HG03457 (cell line): ENCODE measurements at regions not wholly inside any gene's neighbourhood (a gene's known extent, or its start where the extent isn't known, plus 50 kb on each side); places are given as distances from the start of the nearest gene placed in this dataset.
"Not testable (repeated sequence)": the region's sequence is repeated elsewhere in the genome, so short reads cannot be mapped to it uniquely, and the experiment has no call there.

ENCODE experiments used
- ATAC-seq: cut with Tn5 transposase; IDR thresholded peaks from one replicate; pipeline ENCODE4 v1.9.1; 2021; ENCODE audit warnings: moderate number of reproducible peaks; ENCODE audit not compliant: unreplicated experiment

DNA sequence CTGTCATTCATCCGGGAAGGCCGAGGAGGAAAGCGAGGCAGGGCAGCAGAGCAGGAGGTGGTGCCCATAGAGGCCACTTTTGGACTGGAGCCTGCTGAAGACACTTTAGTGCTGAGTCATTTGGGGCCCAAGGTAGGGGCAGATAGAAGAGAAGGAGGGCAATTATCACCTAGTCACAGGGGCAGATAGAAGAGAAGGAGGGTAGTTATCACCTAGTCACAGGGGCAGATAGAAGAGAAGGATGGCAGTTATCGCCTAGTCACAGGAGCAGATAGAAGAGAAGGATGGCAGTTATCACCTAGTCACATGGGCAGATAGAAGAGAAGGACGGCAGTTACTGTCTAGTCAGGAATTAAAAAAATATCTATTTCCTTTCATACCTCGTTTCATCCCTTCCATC, 1372.6 kb downstream of the FOXD4L5 start:
- ATAC-seq, result not testable (repeated sequence)

DNA sequence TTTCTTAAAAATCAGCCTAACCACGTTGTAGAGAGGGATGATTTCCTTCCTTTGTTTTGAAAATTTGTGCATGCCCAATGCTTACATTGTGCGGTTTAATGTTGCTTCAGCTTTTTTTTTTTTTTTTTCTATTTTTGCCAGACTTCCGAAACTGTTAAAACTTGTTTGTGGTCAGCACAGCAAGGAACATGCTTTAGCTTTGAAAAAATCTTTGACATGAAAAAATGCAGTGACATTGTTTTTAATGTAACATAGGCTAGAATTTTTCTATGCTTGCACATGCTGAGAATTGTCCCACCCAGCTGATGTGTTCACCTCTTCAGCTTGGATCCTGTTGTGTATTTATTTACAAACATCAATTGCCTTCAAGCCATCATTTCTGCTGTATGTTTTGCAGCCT, 1375.9 kb downstream of the FOXD4L5 start:
- ATAC-seq, result not testable (repeated sequence)

DNA sequence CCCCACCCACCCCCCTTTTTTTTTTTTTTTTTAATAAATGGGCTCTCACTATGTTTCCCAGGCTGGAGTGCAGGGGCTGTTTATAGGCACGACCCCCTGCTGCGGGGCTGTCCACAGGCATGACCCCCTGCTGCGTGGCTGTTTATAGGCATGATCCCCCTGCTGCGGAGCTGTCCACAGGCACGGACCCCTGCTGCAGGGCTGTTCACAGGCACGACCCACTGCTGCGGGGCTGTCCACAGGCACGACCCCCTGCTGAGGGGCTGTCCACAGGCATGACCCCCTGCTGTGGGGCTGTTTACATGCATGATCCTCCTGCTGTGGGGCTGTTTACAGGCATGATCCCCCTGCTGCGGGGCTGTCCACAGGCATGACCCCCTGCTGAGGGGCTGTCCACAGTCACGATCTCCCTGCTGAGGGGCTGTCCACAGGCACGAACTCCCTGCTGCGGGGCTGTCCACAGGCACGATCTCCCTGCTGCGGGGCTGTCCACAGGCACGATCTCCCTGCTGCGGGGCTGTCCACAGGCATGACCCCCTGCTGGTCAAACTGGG, 1385.3 kb downstream of the FOXD4L5 start:
- ATAC-seq, result not testable (repeated sequence)

DNA sequence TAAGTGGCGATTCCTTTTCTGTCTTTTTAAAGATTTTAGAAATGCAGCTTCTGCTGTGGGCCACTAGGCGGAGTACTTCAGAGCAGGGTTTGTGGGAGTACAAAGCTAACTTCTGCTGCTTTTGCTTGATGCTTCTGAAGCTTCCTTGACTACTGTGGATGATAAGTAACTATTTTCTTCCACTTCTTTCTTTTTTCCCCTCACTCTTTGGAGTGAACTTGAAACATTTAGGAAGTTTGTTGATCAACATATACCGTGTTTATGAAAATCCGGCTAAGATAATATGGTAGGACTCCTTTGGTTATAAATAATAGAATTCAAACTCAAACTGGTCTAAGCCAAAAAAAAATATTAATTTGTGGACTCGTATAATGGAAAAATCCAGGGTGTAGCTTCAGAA, 1403.6 kb downstream of the FOXD4L5 start:
- ATAC-seq, result not testable (repeated sequence)

DNA sequence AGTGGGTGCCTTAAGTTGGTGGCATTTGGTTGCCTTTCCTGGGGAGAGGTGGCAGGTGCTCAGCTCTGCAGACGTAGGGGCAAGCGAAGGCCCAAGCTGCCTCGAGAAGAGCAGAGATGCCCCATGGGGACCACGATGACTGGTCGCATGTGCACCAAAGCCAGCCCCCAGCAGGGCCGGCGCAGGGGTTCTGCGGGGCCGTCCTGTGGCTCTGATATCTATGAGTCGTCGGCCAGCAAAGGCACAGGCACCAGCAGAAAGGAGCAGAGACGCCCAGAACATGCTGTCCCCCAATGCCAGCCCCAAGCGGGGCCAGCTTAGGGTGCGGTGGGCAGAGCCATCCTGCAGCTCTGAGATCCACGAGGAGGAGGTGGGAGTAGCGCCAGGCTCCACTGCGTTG, 1408.6 kb downstream of the FOXD4L5 start:
- ATAC-seq, result not testable (repeated sequence)

DNA sequence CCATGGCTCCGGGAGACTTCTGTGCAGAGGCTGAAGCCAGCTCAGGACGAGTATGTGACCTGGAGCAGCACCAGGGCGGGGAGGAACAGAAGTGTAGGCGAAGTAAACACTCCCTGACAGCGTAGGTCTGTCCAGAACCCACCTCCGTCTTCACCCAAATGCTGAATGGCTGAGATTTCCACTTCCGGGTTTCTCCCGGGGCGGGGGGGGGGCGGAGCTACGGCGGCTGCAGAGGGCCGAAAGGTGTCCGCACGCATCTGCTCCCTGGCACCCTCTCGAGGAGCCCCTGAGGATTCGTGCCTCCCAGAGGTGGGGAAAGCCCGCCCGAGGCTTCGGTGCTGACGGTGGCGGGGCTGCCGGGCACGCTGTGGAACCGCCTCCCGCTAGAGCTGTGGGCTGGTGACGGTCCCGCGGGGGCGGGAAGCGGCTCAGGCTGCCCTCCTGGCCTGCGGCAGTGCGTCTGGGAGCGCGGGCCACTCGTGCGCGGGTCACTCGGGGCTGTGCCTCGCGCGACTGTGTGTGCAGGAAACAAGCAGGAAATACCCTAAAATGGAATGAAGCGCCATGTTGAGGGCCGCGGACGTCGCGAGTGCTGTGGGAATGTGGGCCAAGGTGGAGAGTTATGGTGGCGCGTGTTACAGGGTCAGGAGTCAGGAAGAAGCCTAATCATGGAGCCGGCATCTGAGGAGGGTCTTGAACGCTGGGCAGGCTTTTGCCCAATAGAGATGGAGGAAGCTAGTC, 1425.4 kb downstream of the FOXD4L5 start:
- no peak for ATAC-seq

DNA sequence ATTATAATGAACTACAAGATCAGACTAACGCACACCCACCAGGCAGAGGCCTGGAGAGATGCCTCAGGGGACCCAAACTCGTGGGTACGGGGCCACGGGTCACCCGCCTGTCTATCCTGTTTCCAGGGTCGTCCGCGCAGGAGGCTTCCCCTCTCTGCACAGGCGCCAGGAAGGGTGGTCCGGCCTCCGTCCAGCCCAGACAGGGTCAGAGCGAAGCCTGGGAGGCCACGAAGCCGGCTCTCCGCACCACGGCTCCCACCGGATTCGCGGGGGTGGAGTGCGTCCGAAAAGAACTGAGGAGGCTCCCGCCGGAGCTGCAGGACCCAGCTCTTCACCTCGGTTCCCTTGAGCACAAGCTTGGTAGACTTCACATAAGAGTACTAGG, 1425.9 kb downstream of the FOXD4L5 start:
- ATAC-seq, result not testable (repeated sequence)

DNA sequence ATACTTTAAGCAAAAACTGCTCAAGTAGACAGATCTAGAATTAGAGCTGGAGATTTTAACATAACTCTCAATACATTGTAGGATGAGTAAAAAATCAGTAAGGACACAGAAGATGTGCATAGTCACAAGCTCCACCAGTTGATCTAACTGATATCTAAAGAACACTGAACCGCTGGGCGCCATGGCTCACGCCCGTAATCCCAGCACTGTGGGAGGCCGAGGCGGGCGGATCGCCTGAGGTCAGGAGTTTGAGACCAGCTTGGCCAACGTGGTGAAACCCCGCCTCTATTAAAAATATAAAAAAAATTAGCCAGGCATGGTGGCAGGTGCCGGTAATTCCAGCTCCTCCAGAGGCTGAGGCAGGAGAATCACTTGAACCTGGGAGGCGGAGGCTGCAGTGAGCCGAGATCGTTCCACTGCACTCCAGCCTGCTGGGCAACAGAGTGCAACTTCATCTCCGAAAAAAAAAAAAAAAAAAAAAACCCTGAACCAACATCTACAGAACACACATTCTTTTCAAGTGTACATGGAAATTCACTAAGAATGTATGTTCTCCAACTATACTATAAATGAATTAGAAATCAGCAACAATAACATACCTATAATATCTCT, 1431.8 kb downstream of the FOXD4L5 start:
- not testable (repeated sequence) for ATAC-seq

DNA sequence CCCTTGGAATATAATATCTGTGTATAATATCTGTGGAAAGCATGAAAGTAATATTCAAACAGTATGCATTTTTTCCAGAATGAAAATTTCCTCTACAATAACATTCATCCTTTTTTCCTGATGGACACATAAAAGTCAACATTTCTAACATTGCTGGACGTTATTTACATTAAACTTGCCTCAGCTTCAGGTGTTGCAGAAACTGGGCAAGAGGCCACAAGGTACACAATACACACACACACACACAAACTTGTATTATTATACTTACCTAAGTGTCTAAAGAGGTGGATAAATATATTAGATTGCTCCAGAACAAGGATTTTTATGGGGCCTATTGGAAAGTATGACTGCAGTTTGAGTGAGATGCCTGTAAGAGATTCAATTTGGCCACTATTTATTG, 1460.2 kb downstream of the FOXD4L5 start:
- ATAC-seq, result not testable (repeated sequence)

DNA sequence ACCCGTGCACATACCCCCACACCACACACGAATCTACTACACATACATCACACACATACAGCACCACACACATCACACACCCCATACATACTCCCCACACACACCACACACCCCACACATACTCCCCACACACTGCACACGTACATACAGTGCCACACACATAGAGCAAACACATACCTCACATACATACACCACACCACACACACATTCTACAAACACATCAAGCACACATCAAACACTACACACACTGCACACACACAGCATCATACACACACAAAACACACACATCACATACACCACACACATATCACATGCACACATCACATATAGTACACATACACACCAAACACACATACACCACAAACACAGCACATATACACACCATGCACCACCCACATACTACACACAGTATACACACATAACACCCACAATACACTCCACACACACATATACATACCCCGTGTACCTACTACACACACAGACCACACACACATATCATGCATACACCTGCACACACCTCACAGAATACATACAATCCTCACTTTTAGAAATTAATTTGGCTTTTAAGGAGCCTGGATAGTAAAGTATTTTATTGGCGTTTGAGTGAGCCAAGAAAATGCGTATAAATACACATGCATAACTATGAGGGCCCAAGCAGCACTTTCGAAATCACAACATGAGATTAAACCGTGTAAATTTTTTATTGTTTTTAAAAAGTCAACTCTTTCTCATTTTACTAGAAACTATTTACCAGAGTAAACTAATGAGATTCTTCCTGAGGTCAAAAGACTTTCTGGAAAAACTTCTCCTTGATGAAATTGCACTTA, 1461.4 kb downstream of the FOXD4L5 start:
- ATAC-seq, result not testable (repeated sequence)

DNA sequence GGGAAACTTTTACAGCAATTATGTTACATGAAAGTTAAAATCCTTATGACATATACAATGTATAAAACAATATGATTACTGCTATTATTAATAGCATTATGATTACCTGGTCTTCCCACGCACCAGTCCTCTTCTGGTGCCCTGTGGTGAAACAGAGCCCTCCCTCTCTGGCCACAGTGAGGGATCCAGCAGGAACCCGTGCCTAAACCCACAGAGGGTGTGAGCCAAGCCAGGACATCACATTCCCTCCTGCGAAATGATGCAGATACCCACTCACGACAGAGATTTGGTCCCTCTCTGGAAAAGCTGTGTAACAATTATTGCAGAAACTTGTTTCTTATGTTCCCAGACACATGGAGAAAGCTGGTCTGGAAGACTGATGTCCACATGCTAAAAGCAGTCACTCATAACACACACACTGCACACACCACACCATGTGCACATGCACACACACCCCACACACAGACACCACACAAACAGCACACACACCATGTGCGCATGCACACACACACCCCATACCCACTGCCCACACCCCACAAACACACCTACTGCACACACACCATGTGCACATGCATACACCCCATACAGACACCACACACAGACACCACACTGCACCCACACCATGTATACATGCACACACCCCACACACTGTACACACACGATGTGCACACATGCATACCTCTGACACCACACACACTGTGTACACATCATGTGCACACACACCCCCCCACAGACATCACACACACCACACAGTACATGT, 1462.2 kb downstream of the FOXD4L5 start:
- ATAC-seq, result not testable (repeated sequence)

DNA sequence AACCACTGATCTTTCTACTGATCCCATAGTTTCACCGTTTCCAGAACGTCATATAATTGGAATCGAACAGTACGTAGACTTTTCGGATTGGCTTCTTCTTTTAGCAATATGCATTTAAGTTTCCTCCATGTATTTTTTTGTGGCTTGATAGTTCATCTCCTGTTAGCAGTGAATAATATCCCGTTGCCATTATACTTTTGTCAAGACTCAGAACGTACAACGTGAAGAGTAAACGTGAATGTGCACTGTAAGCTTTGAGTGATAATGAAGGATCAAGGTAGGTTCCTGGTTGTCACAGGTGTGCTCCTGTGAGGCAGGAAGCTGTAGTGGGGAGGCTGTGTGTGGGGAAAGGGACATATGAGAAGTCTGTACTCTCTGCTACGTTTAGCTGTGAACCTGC, 1463.7 kb downstream of the FOXD4L5 start:
- not testable (repeated sequence) for ATAC-seq

DNA sequence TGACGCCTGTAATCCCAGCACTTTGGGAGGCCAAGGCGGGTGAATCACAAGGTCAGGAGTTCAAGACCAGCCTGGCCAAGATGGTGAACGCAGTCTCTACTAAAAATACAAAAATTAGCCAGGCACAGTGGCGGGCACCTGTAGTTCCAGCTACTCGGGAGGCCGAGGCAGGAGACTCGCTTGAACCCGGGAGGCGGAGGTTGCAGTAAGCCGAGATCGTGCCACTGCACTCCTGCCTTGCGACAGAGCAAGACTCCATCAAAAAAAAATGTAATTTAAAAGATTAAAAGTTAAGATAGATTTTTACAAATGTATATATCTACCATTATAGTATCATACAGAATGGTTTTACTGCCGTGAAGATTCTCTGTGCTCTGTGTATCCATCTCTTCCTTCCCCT, 1464.1 kb downstream of the FOXD4L5 start:
- not testable (repeated sequence) for ATAC-seq

DNA sequence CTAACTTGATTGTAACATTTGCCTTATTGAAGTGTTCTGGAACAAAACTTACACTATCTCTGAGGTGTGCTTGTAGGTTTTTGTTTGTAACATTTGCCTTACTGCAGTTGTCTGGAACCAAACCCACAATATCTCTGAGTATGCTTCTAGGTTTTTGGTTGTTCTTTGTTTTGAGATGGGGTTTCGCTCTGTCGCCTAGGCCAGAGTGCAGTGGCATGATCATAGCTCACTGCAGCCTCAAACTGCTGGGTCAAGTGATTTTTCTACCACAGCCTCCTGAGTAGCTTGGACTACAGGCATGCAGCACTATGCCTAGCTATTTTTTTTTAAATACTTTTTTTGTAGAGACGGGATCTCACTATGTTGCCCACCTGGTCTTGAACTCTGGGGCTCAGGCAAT, 1464.6 kb downstream of the FOXD4L5 start:
- ATAC-seq, result not testable (repeated sequence)

DNA sequence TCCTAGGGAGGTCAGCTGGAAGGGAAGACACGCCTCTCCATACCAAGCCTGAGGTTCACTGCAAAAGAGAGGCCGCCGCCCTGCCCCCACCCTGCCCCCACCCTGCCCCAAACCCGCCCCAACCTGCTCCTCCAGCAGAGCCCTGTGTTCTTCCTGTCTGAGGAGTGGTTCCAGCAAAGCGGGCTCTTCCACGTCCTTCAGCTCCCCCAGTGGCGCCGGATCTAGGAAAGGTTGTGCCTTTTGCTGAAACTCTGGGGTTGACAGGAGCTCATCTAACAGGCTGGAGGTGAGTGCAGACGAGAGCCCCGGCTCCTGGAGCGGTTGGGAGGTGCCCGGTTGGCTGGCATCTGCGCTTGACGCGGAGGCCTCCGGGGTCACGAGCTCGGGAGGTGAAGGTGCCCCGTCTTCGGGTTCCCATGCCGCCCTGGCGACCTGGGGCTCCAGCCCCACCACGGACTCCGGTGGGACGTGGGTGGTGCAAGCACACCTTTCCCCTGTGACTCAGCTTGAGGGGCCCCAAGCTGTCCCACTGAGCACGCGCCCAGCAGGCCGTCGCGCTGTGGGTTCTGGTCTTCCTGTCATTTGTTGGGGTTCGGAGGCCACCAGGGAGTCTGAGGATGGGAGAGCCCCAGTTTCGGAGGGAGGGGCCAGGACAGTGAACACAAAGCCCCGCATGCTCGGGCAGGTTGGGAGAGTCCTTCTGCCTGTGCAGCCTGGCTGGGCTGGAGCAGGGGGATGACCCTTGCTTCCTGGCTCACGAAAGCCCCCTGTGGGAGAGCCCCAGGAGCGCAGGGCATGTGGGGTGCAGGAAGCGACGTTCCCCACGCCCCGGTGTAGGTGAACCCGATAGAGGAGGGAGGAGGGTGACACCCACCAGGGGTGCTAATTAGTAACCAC, 1467.1 kb downstream of the FOXD4L5 start:
- peak; percentile 55 for ATAC-seq

DNA sequence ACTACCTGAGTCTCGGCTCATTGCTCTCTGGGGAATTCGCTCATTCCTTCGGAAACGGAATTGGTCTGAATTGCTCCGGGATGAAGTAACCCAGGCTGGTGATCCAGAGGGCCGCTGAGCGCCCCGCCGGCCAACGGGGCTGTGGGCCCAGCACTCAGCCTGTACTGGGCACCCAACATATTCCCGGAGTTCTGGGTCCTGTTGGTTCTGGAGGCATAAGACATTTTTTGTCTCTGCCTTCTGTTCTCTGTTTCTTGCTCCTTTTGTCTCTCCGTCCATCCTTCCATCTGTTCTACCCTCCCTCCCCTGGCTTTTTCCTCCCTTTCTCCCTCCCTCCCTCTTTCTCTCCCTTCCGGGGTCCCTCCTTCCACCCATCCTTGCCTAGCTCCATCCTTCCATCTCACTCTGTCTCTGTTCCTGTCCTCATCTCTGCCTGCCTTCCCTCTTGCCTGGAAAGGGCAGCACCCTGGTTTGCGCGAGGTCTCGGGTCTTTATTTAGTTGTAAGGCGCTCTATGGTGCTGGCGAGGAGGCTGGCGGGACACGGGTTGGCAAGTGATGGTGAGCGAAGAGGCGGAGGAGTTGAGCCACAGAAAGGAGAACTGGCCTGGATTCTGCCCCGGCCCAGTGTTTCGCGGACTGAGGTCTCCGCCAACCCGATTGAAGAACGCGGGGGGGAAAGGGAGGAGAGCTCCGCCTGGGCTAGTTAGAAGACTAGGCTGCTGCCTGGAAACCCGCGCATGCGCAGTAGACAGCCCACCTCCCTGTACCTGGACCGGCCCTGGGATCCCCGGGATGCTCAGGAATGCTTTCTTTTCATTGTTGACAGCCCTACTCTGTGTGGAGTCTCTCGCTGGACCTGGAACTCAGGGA, 1468.0 kb downstream of the FOXD4L5 start:
- peak; percentile 61 for ATAC-seq

DNA sequence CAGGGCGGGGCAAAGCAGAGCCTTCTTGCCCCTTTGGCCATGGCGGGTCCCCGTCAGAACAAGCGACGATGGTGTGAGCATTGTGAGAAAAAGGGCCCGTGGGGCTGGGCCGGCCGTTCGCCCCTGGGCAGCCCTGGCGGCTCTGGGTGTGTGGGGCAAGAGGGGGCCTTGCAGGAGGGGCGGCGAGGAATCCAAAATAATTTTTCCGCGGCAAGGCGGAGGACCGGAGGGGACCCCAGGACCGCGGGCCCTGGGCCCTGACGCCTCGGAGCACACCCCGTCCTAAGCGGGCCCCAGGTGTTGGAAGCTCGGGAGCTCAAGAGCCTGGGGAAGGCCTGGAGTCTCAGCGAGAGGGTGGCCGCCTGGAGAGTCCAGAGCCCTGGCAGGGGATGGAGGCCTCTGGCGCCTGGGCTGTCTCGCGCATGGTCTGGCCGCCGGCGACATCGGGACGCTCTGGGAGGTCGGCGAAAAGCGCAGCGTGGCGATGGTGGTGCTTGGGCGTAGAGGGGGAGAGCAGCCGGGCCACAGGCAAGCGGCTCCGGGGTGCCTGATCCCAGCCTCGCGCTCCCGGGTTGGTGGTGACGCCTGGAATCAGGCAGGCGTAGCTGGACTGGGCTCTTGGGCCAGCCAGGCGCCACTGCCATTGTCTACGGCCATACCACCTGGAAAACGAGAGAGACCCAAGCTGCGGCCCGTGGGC, 1469.9 kb downstream of the FOXD4L5 start:
- ATAC-seq, result not testable (repeated sequence)

DNA sequence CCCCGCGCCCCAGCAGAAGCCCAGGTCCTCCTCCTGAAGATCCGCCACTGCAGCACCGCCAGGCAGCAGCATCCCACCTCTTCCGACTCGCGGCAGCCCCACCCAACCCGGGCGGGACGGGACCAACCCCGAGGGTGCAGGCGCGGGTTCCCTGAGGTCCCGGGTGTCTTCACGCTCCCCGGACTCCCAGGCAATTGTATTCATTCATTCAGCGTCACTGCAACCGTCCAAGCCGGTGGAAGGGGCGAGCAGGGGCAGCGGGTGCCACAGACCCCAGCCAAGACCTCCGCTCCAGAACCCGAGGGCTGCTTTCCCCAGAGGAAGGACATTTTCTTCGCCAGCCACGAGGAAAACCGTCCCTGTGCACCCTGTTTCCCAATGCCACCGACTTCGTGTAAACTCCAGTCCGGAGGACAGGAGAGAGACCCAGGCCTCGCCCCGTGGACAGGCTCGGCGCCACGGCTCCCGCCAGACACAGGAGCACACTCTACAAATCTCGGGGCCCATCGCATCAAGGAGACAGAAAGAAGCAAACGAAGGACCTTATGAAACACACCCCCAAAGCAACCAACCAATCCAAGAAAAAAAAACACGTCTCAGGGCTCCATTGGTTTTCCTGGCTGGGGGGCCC, 1471.5 kb downstream of the FOXD4L5 start:
- not testable (repeated sequence) for ATAC-seq
